ENCODE measurements at regions not wholly inside any gene's neighbourhood (a gene's known extent, or its start where the extent isn't known, plus 50 kb on each side); places are given as distances from the start of the nearest gene placed in this dataset.
"Not testable (repeated sequence)": the region's sequence is repeated elsewhere in the genome, so short reads cannot be mapped to it uniquely, and the experiment has no call there.

GRCh38 chr7:136389933-136390332 lies 412.8 kb upstream of the MTPN start:
- no peak overlapping the region for H3K4me3 ChIP-seq (ENCODE audit: low read length)
- ChIA-PET CTCF (no interaction called here), POLR2A (no interaction called here)
- Mint-ChIP-seq H3K27me3 (no peaks in the 10 kb centered on the region), H3K27ac (no peak overlapping the region), H3K36me3 (no peaks in the 10 kb centered on the region), H3K4me3 (no peak overlapping the region), H3K9me3 (peaks cover 0 to 2% (median 0%) of the 10 kb centered on the region in 11 donors), H3K4me1 (no peaks in the 10 kb centered on the region)
- H3K36me3 ChIP-seq (ENCODE audit: control insufficient read depth in 2 of 3, insufficient read depth in 3 of 3, low read length in 3 of 3): no peaks in the 10 kb centered on the region
- no peak overlapping the region for H3K27ac ChIP-seq (ENCODE audit: low read depth, low read length)
- DNase-seq: no peak
- H3K9me3 ChIP-seq (ENCODE audit: control insufficient read depth in 2 of 3, low read length in 3 of 3): no peaks in the 10 kb centered on the region
- no peak for ATAC-seq
- intact Hi-C loops (cut with micrococcal nuclease): no loop called here
- H3K27me3 ChIP-seq (ENCODE audit: control insufficient read depth in 2 of 2, insufficient read depth in 2 of 2, low read length in 2 of 2): no peaks in the 10 kb centered on the region
- no peaks in the 10 kb centered on the region for H3K4me1 ChIP-seq (ENCODE audit: control insufficient read depth in 2 of 2, insufficient read depth in 2 of 2, low read length in 2 of 2)

DNA sequence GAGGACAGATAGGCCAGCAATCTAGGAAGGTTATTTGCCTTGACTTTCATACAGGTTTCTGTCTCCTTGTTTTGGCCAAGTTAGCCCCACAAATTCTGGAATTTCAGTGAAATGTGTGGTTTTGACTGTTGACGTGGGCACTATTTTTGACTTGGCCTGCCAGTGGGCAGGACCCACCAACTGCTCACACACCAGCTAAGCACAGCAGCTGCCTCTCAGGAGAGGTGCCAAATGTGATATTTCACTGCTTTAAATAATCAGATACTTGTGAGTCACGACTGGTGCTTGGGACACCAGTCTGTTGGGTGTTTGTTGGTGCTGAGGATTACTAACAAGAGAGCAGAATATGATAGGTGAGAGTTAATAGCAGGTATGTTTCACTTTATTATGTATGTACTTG lies 409.7 kb upstream of the MTPN start:
- DNase-seq: no peak
- Histone ChIP-seq H3K4me3 (ENCODE audit: low read length) (no peak overlapping the region), H3K4me1 (ENCODE audit: control insufficient read depth in 2 of 2, insufficient read depth in 2 of 2, low read length in 2 of 2) (no peaks in the 10 kb centered on the region), H3K36me3 (ENCODE audit: control insufficient read depth in 2 of 3, insufficient read depth in 3 of 3, low read length in 3 of 3) (no peaks in the 10 kb centered on the region), H3K27me3 (ENCODE audit: control insufficient read depth in 2 of 2, insufficient read depth in 2 of 2, low read length in 2 of 2) (no peaks in the 10 kb centered on the region), H3K27ac (ENCODE audit: low read depth, low read length) (no peak overlapping the region), H3K9me3 (ENCODE audit: control insufficient read depth in 2 of 3, low read length in 3 of 3) (no peaks in the 10 kb centered on the region)
- CTCF ChIA-PET: no interaction called here
- Mint-ChIP-seq H3K4me3 (no peak overlapping the region), H3K9me3 (peaks cover 0 to 3% (median 0%) of the 10 kb centered on the region in 11 donors), H3K36me3 (no peaks in the 10 kb centered on the region), H3K4me1 (no peaks in the 10 kb centered on the region), H3K27me3 (no peaks in the 10 kb centered on the region), H3K27ac (no peak overlapping the region)
- intact Hi-C loops (cut with micrococcal nuclease): no loop called here
- POLR2A ChIA-PET: no interaction called here
- no peak for ATAC-seq

DNA sequence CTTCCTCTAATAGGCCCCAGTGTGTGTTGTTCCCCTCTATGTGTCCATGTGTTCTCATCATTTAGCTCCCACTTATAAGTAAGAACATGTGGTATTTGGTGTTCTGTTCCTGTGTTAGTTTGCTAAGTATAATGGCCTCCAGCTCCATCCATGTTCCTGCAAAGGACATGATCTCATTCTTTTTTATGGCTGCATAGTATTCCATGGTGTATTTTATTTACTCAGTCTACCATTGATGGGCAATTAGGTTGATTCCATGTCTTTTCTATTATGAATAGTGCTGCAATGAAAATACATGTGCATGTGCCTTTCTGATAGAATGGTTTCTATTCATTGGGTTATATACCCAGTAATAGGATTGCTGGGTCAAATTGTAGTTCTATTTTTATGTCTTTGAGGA lies 394.2 kb upstream of the MTPN start:
- H3K27me3 ChIP-seq (ENCODE audit: control insufficient read depth in 2 of 2, insufficient read depth in 2 of 2, low read length in 2 of 2); ATAC-seq; POLR2A ChIA-PET; H3K4me1 ChIP-seq (ENCODE audit: control insufficient read depth in 2 of 2, insufficient read depth in 2 of 2, low read length in 2 of 2); H3K4me3 ChIP-seq (ENCODE audit: low read length); CTCF ChIA-PET; DNase-seq; H3K9me3 ChIP-seq (ENCODE audit: control insufficient read depth in 2 of 3, low read length in 3 of 3); H3K27ac Mint-ChIP-seq; H3K4me3 Mint-ChIP-seq; H3K4me1 Mint-ChIP-seq; H3K27me3 Mint-ChIP-seq; H3K36me3 ChIP-seq (ENCODE audit: control insufficient read depth in 2 of 3, insufficient read depth in 3 of 3, low read length in 3 of 3); H3K36me3 Mint-ChIP-seq; H3K27ac ChIP-seq (ENCODE audit: low read depth, low read length); intact Hi-C loops (cut with micrococcal nuclease): not testable (repeated sequence)
- H3K9me3 Mint-ChIP-seq: peaks cover 0 to 10% (median 4%) of the 10 kb centered on the region in 11 donors

DNA sequence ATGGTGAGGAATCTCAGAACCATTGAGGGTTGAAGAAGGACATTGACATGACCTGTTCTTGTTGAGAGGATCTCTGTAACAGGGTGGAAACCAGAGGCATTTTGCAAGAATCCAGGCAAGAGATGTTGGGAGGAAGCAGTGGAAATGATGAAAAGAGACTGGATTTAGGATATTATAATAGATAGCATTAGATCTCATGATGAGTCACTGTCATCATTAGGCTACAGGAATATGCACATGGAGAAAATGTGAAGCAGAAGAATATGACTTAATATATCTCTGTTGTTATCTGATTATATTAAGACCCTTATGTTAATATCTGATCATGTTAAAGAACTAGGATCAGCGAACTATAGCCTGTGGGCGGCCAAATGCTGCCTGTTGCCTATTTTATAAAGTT lies 393.0 kb upstream of the MTPN start:
- Histone ChIP-seq H3K9me3 (ENCODE audit: control insufficient read depth in 2 of 3, low read length in 3 of 3) (no peaks in the 10 kb centered on the region), H3K4me3 (ENCODE audit: low read length) (no peak overlapping the region), H3K4me1 (ENCODE audit: control insufficient read depth in 2 of 2, insufficient read depth in 2 of 2, low read length in 2 of 2) (no peaks in the 10 kb centered on the region), H3K36me3 (ENCODE audit: control insufficient read depth in 2 of 3, insufficient read depth in 3 of 3, low read length in 3 of 3) (no peaks in the 10 kb centered on the region), H3K27me3 (ENCODE audit: control insufficient read depth in 2 of 2, insufficient read depth in 2 of 2, low read length in 2 of 2) (no peaks in the 10 kb centered on the region), H3K27ac (ENCODE audit: low read depth, low read length) (no peak overlapping the region)
- no peak overlapping the region for H3K4me3 Mint-ChIP-seq
- H3K4me1 Mint-ChIP-seq: peaks cover 0 to 3% (median 0%) of the 10 kb centered on the region in 7 donors
- peaks cover 0 to 10% (median 4%) of the 10 kb centered on the region in 11 donors for H3K9me3 Mint-ChIP-seq
- intact Hi-C loops (cut with micrococcal nuclease): no loop called here
- no peaks in the 10 kb centered on the region for H3K27me3 Mint-ChIP-seq
- POLR2A ChIA-PET: no interaction called here
- no peaks in the 10 kb centered on the region for H3K36me3 Mint-ChIP-seq
- no peak overlapping the region for H3K27ac Mint-ChIP-seq
- DNase-seq: no peak
- CTCF ChIA-PET: no interaction called here
- no peak for ATAC-seq

DNA sequence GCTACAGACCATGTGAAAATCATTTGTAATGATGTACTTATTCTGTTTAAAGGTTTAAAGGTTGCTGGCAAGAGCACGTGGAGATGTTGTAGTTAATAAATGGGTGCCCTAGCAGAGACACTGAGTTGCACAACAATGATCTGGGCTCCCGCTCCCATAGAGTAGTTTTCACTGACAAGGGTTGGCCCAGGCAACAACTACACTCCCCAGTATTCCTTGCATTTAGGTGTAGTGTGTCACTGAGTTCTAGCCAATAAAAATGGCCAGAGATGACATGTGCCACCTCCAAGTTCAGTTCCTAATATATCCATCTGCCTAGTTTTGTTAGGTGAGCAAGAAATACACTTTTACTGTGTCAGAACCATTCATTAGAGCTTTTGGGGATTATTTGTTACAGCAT lies 392.1 kb upstream of the MTPN start:
- H3K4me1 ChIP-seq (ENCODE audit: control insufficient read depth in 2 of 2, insufficient read depth in 2 of 2, low read length in 2 of 2): no peaks in the 10 kb centered on the region
- Mint-ChIP-seq H3K4me3 (no peak overlapping the region), H3K9me3 (peaks cover 0 to 10% (median 4%) of the 10 kb centered on the region in 11 donors), H3K36me3 (no peaks in the 10 kb centered on the region), H3K27me3 (no peaks in the 10 kb centered on the region), H3K27ac (no peak overlapping the region), H3K4me1 (peaks cover 0 to 3% (median 0%) of the 10 kb centered on the region in 7 donors)
- no peak for DNase-seq
- CTCF ChIA-PET: no interaction called here
- no peaks in the 10 kb centered on the region for H3K36me3 ChIP-seq (ENCODE audit: control insufficient read depth in 2 of 3, insufficient read depth in 3 of 3, low read length in 3 of 3)
- no peak for ATAC-seq
- no peak overlapping the region for H3K4me3 ChIP-seq (ENCODE audit: low read length)
- no peaks in the 10 kb centered on the region for H3K27me3 ChIP-seq (ENCODE audit: control insufficient read depth in 2 of 2, insufficient read depth in 2 of 2, low read length in 2 of 2)
- POLR2A ChIA-PET: no interaction called here
- intact Hi-C loops (cut with micrococcal nuclease): no loop called here
- H3K9me3 ChIP-seq (ENCODE audit: control insufficient read depth in 2 of 3, low read length in 3 of 3): no peaks in the 10 kb centered on the region
- H3K27ac ChIP-seq (ENCODE audit: low read depth, low read length): no peak overlapping the region

DNA sequence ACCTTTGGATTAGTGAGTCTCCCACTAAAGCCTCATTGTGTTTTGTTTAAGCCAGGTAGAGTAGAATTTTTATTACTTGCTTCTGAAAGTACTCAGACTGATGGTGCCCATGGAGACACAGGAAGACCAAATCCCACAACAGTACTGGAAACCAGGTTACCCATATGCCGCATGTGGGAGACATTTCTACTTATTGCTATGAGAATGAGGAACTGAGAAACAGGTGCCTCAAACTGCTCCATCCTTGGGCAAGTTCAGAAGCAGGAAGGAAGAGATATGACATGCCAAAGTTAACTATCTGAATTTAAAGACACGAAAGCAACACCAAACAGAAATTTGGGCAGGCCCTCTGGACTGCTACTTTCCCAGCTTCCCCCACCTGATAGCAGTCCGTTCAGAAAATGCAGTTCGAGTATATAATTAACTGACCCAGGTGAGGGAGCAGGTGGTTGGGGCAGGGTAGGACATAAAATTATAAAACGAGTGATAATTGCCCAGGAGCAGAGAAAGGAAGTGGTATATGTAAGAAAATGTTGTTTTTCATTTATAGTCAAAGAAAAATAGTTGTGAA lies 382.3 kb upstream of the MTPN start:
- H3K4me3 ChIP-seq (ENCODE audit: low read length): no peak overlapping the region
- no peak overlapping the region for H3K27ac ChIP-seq (ENCODE audit: low read depth, low read length)
- H3K36me3 ChIP-seq (ENCODE audit: control insufficient read depth in 2 of 3, insufficient read depth in 3 of 3, low read length in 3 of 3): no peaks in the 10 kb centered on the region
- H3K9me3 ChIP-seq (ENCODE audit: control insufficient read depth in 2 of 3, low read length in 3 of 3): no peaks in the 10 kb centered on the region
- ChIA-PET CTCF (no interaction called here), POLR2A (no interaction called here)
- intact Hi-C loops (cut with micrococcal nuclease): no loop called here
- ATAC-seq: no peak
- Mint-ChIP-seq H3K36me3 (no peaks in the 10 kb centered on the region), H3K4me1 (no peaks in the 10 kb centered on the region), H3K9me3 (peaks cover 0 to 16% (median 7%) of the 10 kb centered on the region in 11 donors), H3K27me3 (no peaks in the 10 kb centered on the region), H3K27ac (no peak overlapping the region), H3K4me3 (no peak overlapping the region)
- no peaks in the 10 kb centered on the region for H3K4me1 ChIP-seq (ENCODE audit: control insufficient read depth in 2 of 2, insufficient read depth in 2 of 2, low read length in 2 of 2)
- DNase-seq: no peak
- no peaks in the 10 kb centered on the region for H3K27me3 ChIP-seq (ENCODE audit: control insufficient read depth in 2 of 2, insufficient read depth in 2 of 2, low read length in 2 of 2)

- intact Hi-C loops (cut with micrococcal nuclease): no loop called here
- H3K4me3 Mint-ChIP-seq: no peak overlapping the region
- H3K9me3 Mint-ChIP-seq: peaks cover 0 to 4% (median 2%) of the 10 kb centered on the region in 11 donors
- no peak overlapping the region for H3K4me3 ChIP-seq (ENCODE audit: low read length)
- ChIA-PET CTCF (no interaction called here), POLR2A (no interaction called here)
- ATAC-seq (no peak), DNase-seq (no peak)
- no peaks in the 10 kb centered on the region for H3K27me3 ChIP-seq (ENCODE audit: control insufficient read depth in 2 of 2, insufficient read depth in 2 of 2, low read length in 2 of 2)
- H3K27me3 Mint-ChIP-seq: peaks cover 0 to 6% (median 5%) of the 10 kb centered on the region in 5 donors
- no peaks in the 10 kb centered on the region for H3K4me1 Mint-ChIP-seq
- H3K9me3 ChIP-seq (ENCODE audit: control insufficient read depth in 2 of 3, low read length in 3 of 3): no peaks in the 10 kb centered on the region
- no peaks in the 10 kb centered on the region for H3K4me1 ChIP-seq (ENCODE audit: control insufficient read depth in 2 of 2, insufficient read depth in 2 of 2, low read length in 2 of 2)
- no peaks in the 10 kb centered on the region for H3K36me3 ChIP-seq (ENCODE audit: control insufficient read depth in 2 of 3, insufficient read depth in 3 of 3, low read length in 3 of 3)
- no peak overlapping the region for H3K27ac ChIP-seq (ENCODE audit: low read depth, low read length)
- no peak overlapping the region for H3K27ac Mint-ChIP-seq
- H3K36me3 Mint-ChIP-seq: no peaks in the 10 kb centered on the region
Observed at GRCh38 chr7:136353287-136353686, 376.1 kb upstream of the MTPN start.
